ENCODE measurements at regions not wholly inside any gene's neighbourhood (a gene's known extent, or its start where the extent isn't known, plus 50 kb on each side); places are given as distances from the start of the nearest gene placed in this dataset.

DNA sequence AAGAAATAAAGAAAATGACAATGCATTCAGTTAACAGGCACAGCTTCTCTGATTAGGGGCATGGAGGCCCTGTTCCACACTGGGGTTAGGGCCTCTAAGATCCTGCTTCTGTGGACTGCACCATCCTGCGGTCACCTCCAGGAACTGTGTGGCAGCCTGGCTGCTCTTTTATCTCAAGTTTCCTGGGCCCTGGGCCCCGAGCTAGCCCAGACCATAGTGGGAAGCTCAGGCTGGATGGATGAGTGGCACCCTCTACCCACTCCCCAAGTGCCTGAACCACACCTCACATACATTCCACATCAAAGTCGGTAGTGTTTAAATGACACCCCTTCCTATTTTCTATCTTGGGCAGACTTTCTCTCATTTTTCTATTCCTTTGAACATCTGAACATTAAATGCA is 461.5 kb upstream of the MKI67 start:
- in situ Hi-C loops (cut with MboI; ENCODE audit: low sequenced_read_pairs, unreplicated experiment): no loop called here
- TF ChIP-seq, protein P1, sequence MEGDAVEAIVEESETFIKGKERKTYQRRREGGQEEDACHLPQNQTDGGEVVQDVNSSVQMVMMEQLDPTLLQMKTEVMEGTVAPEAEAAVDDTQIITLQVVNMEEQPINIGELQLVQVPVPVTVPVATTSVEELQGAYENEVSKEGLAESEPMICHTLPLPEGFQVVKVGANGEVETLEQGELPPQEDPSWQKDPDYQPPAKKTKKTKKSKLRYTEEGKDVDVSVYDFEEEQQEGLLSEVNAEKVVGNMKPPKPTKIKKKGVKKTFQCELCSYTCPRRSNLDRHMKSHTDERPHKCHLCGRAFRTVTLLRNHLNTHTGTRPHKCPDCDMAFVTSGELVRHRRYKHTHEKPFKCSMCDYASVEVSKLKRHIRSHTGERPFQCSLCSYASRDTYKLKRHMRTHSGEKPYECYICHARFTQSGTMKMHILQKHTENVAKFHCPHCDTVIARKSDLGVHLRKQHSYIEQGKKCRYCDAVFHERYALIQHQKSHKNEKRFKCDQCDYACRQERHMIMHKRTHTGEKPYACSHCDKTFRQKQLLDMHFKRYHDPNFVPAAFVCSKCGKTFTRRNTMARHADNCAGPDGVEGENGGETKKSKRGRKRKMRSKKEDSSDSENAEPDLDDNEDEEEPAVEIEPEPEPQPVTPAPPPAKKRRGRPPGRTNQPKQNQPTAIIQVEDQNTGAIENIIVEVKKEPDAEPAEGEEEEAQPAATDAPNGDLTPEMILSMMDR (IDR thresholded peaks at IDR 0.05; ENCODE audit: borderline replicate concordance, control extremely low read depth, extremely low read depth, insufficient read depth, missing control alignments): no peak
- DNase-seq (ENCODE audit: low spot score): no peak

DNA sequence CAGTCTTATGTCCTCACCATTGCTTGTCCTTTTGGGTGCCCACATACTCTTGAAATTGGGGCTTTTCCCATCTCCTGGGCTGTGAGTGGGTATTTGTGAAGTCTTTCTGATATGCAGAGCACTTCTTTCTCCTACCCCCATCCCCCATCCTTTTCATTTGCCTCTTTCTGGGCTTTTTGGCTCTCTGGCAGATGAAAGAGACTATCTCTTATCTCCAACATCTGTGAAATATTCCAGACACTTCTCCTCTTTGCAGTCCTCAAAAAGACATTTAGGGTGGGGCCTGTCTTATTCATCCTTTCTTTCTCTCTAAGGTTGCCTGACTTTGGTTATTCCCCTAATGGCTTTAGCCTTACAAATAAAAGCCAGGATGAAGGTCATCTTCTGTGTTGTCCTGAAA is 462.2 kb upstream of the MKI67 start:
- in situ Hi-C loops (cut with MboI; ENCODE audit: low sequenced_read_pairs, unreplicated experiment): no loop called here
- TF ChIP-seq, protein P1 (IDR thresholded peaks at IDR 0.05; ENCODE audit: borderline replicate concordance, control extremely low read depth, extremely low read depth, insufficient read depth, missing control alignments): no peak
- no peak for DNase-seq (ENCODE audit: low spot score)

DNA sequence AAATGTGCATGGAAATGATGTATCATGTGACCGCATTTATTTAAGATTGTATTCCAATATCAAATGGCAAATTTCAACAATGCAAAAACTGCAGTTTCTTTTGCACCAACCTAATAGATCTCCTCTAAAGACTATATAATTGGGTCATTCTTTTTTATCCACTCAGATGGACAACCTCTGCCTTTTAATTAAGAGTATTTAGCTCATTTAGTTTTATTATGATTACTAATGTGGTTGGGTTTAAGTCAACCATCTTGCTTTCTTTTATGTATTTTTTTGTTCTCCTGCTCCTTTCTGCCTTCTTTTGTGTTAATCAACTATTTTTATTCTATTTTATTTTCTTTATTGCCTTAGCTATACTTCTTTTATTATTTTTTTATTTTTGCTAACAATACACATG is 468.5 kb upstream of the MKI67 start:
- TF ChIP-seq, protein P1 (IDR thresholded peaks at IDR 0.05; ENCODE audit: borderline replicate concordance, control extremely low read depth, extremely low read depth, insufficient read depth, missing control alignments): no peak
- DNase-seq (ENCODE audit: low spot score): no peak
- in situ Hi-C loops (cut with MboI; ENCODE audit: low sequenced_read_pairs, unreplicated experiment): no loop called here

DNA sequence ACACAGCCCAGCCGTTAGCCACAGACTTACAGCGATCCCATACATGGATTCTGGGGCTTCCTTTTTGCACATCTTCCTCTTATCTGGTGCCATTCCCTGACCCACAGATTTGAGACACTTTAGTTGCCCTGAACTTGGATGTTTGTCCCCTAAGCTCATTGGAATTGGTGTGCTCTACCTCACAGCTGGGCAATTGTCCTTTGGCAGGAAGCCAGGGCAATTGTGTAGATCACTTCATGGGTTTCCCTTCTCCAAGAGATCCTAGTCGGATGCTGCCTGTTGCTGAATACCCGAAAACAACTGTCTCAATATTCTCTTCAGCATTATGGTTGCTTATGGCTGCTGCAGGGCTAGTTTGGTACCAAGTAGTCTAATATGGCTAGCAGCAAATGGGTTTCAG is 470.7 kb upstream of the MKI67 start:
- TF ChIP-seq, protein P1 (IDR thresholded peaks at IDR 0.05; ENCODE audit: borderline replicate concordance, control extremely low read depth, extremely low read depth, insufficient read depth, missing control alignments): no peak
- in situ Hi-C loops (cut with MboI; ENCODE audit: low sequenced_read_pairs, unreplicated experiment): no loop called here
- DNase-seq (ENCODE audit: low spot score): no peak

DNA sequence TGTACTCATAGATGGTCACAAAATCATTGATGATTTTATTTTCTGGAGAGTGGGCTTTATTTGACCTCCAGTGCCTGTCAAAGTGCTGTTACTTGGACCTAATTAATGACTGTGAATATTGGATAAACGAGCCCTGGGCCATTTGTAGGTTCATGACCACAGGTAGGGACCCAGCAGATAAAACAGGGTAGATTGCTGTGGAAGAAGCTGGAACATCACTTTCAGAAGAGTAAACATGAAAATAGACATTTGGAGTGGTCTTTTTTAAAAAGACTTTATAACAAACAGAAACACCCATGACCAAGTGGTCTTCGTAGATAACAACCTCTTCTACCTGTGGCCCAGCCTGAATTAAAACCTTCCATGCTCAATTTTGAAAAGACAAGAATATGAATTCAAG is 472.8 kb upstream of the MKI67 start:
- TF ChIP-seq, protein P1 (IDR thresholded peaks at IDR 0.05; ENCODE audit: borderline replicate concordance, control extremely low read depth, extremely low read depth, insufficient read depth, missing control alignments): no peak
- in situ Hi-C loops (cut with MboI; ENCODE audit: low sequenced_read_pairs, unreplicated experiment): no loop called here
- DNase-seq (ENCODE audit: low spot score): no peak

DNA sequence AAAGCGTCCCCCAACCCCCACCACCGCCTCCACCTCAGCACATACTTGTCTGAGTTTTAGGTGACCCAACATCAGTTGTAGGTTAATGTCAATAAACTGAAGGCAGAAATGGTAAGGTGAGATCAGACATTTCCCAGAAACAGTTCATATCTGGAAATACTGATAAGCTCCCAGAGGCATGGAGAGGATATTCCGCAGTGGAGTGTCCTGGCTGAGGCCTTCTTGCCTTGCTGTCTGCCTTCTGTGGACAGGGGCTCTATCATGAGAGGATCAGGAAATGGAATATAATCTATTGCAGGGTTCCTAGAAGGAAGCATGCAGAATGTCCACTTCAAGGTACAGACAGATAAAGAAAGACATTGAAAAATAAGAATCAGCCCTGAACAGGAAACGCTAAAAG is 473.3 kb upstream of the MKI67 start:
- DNase-seq (ENCODE audit: low spot score): no peak
- in situ Hi-C loops (cut with MboI; ENCODE audit: low sequenced_read_pairs, unreplicated experiment): no loop called here
- TF ChIP-seq, protein P1 (IDR thresholded peaks at IDR 0.05; ENCODE audit: borderline replicate concordance, control extremely low read depth, extremely low read depth, insufficient read depth, missing control alignments): no peak

DNA sequence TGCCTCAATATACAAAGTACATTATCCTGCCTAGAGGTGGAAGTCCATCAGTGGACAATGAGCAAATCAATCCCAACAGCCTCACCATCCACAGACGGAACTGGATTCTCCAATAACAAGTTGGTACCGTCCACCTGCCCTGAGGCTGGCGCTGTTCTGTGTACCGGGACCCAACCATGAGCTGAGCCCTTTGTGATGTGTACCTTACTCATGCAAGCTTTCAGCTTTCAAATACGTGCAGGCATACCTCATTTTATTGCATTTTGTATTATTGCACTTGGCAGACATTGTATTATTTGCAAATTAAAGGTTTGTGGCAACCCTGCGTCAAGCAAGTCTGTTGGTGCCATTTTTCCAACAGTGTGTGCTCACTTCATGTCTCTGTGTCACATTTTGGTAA is 476.0 kb upstream of the MKI67 start:
- in situ Hi-C loops (cut with MboI; ENCODE audit: low sequenced_read_pairs, unreplicated experiment): no loop called here
- TF ChIP-seq, protein P1 (IDR thresholded peaks at IDR 0.05; ENCODE audit: borderline replicate concordance, control extremely low read depth, extremely low read depth, insufficient read depth, missing control alignments): no peak
- no peak for DNase-seq (ENCODE audit: low spot score)
